Thymus (tissue), 11 donors: ENCODE measurements at regions not wholly inside any gene's neighbourhood (a gene's known extent, or its start where the extent isn't known, plus 50 kb on each side); places are given as distances from the start of the nearest gene placed in this dataset.

Experiments
- DNase-seq, 9 donors: peaks; one replicate each; pipeline ENCODE4 v3.0.0-alpha.2; 2013; ENCODE audit warnings: low spot score in 9 of 9, low read depth in 6 of 9, missing footprints in 1 of 9
- H3K27ac ChIP-seq, 2 donors: one replicate each; pipeline ENCODE4 v1.5.1; 2013; ENCODE audit warnings: control low read depth in 1 of 2, low read depth in 1 of 2, low read length in 1 of 2, mild to moderate bottlenecking in 1 of 2, moderate library complexity in 1 of 2
- H3K27me3 ChIP-seq, 2 donors: one replicate each; pipeline ENCODE4 v1.5.1; 2013; ENCODE audit warnings: low read length in 1 of 2; ENCODE audit not compliant: control insufficient read depth in 2 of 2, insufficient read depth in 1 of 2
- H3K36me3 ChIP-seq, 2 donors: one replicate each; pipeline ENCODE4 v1.5.1; 2013; ENCODE audit warnings: low read length in 1 of 2, mild to moderate bottlenecking in 1 of 2, moderate library complexity in 1 of 2; ENCODE audit not compliant: control insufficient read depth in 2 of 2, insufficient read depth in 2 of 2
- H3K4me1 ChIP-seq, 2 donors: one replicate each; pipeline ENCODE4 v1.5.1; 2013; ENCODE audit warnings: low read length in 2 of 2; ENCODE audit not compliant: control insufficient read depth in 2 of 2, insufficient read depth in 2 of 2
- H3K4me3 ChIP-seq, 2 donors: one replicate each; pipeline ENCODE4 v1.5.1; 2013; ENCODE audit warnings: low read length in 2 of 2, control low read depth in 1 of 2, mild to moderate bottlenecking in 1 of 2
- H3K9me3 ChIP-seq, 2 donors: one replicate each; pipeline ENCODE4 v1.5.1; 2013; ENCODE audit warnings: low read length in 1 of 2, mild to moderate bottlenecking in 1 of 2; ENCODE audit not compliant: control insufficient read depth in 2 of 2, insufficient read depth in 1 of 2
- WGBS: extraction: QIAGEN DNeasy Blood & Tissue Kit; methylation state at CpG from one replicate; pipeline ENCODE4 v1.1.7; 2013; 5-methylcytosine and 5-hydroxymethylcytosine counted together
- donor health status: healthy.

DNA sequence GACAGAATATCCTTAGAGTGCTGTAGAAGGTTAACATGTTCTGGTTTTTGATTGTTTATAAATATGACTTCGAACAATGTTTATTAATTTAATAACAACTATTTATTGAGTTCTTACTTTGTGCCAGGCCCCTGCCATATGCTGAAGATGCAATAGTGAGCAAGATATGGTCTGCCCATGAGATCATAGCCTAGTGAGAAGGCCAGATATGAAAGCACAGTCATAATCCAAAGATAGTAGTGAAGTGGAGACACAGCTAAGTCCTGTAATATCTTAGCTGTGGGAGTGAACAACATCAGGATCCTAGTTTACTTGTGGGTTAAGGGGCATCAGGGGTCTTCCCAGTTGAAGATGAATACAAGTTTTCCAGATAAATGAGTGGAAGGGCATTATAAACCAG lies 189.4 kb upstream of the FBXO33 start:
- 93% methylated on average over 1 of the region's 1 CpG for WGBS
- no peak overlapping the region for H3K27ac ChIP-seq

DNA sequence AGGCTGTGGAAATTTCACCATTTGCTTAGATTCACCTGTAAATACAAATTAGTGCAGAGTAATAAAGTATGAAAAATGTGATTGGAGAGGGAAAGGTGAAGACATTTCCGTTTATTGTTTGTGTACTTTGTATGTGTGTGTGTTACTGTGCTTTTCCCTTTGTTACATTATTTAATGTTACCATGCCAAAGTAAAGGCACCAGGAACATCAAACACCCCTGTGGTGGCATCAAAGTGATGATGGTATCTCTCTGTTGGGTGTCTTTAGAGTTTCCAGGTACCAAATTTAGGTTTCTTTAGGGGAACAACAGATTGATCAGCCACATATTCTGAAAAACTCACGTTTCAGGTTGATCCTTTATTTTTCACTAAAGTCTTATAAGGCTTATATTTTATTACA lies 189.0 kb upstream of the FBXO33 start:
- DNase-seq, result no peak
- Histone ChIP-seq H3K27me3 (no peaks in the 10 kb centered on the region), H3K36me3 (no peaks in the 10 kb centered on the region), H3K27ac (no peak overlapping the region), H3K4me1 (no peaks in the 10 kb centered on the region), H3K4me3 (no peak overlapping the region), H3K9me3 (no peaks in the 10 kb centered on the region)
- 83% methylated on average over 2 of the region's 2 CpGs for WGBS

More for the DNA sequence above, 189.4 kb upstream of the FBXO33 start:
- Histone ChIP-seq H3K4me1 (no peaks in the 10 kb centered on the region), H3K27me3 (no peaks in the 10 kb centered on the region), H3K36me3 (no peaks in the 10 kb centered on the region), H3K4me3 (no peak overlapping the region), H3K9me3 (no peaks in the 10 kb centered on the region)
- no peak for DNase-seq

DNA sequence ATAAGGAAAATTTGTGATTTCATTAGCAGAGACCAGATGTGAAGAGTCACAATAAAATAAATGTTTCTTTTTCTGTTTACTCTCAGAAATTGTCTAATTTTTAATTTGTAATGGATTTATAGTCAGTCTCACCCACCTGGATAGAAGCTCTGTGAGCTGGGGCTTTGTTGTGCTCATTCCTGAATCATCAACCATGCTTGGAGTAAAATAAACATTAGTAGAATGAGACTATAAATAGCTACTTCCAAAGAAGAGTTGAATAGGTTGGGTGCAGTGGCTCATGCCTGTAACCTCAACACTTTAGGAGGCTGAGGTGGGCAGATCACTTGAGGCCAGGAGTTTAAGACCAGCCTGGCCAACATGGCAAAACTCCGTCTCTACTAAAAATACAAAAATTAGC lies 185.3 kb upstream of the FBXO33 start:
- 98% methylated on average over 1 of the region's 1 CpG for WGBS
- Histone ChIP-seq H3K27me3 (no peaks in the 10 kb centered on the region), H3K9me3 (no peaks in the 10 kb centered on the region), H3K4me3 (no peak overlapping the region), H3K36me3 (no peaks in the 10 kb centered on the region), H3K4me1 (no peaks in the 10 kb centered on the region), H3K27ac (no peak overlapping the region)
- no peak for DNase-seq

DNA sequence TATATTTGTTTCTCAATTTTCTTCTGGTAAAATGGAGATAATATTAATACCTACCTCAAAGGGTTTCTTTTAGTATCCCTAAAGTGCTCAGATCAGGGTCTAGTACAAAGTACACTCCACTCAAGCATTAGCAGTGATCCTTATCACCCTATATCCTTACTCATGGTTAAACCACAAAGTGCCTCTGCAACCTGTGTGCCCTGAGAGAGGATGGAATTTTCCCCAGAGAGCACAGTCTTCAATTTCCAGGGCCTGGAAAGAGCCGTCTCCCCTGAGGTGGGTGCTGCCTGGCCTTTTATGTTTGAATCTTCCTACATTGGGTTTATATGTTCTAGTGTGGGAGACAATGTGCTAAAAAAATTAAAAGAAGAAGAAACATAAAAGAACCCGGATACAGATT lies 183.1 kb upstream of the FBXO33 start:
- no peak for DNase-seq
- Histone ChIP-seq H3K27ac (no peak overlapping the region), H3K9me3 (no peaks in the 10 kb centered on the region), H3K4me1 (no peaks in the 10 kb centered on the region), H3K27me3 (no peaks in the 10 kb centered on the region), H3K4me3 (no peak overlapping the region), H3K36me3 (no peaks in the 10 kb centered on the region)
- 91% methylated on average over 2 of the region's 2 CpGs for WGBS

DNA sequence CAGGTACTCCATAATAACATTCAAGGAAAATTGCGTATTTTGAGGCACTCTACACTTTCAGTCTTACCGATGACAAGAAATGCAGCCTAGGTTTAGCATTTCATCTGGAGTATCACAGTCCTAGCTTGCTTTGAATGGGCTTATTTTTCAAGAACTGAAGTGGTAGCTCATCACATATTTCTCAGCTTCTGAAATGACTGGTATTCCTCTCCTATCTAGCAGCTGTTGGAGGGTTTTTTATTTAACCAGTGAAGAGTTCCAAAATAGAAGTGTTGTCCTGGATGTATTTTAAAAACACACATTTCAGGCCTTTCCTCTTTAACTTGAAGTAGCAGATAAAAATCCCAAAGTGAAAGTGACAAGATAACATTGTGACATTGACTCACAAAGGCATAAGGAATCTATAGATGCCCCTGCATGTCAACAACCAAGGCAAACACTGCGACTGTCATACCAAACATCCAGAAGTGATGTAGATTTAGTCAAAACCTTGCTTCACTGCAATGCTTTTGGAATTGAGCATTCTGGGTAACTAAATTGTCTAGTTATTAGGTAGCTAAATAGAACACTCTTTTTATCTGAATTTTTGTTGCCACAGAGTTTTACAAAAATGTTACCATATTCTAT lies 182.2 kb upstream of the FBXO33 start:
- DNase-seq, result no peak
- H3K27ac ChIP-seq, result no peak overlapping the region
- no peaks in the 10 kb centered on the region for H3K36me3 ChIP-seq
- H3K9me3 ChIP-seq, result no peaks in the 10 kb centered on the region
- 76% methylated on average over 3 of the region's 3 CpGs for WGBS
- no peaks in the 10 kb centered on the region for H3K4me1 ChIP-seq
- H3K27me3 ChIP-seq, result no peaks in the 10 kb centered on the region
- H3K4me3 ChIP-seq, result no peak overlapping the region

DNA sequence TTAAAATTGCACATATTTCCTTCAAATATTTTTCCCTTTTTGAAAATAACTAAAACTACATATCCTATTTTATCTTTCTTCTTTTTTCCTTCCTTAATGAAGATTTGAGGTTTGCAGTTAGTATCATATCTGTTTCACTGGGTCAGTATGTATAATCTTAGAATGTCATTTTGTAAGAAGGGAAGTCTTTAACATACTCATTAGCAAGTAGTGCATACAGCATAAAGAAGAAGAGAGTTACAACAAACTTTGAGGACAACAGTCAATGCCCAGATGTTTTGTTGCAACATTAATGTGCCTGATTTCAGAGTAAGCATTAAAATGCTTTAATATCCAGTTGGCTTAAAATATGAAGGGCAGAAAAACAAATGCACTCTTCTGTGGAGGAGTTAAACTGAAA lies 176.9 kb upstream of the FBXO33 start:
- no peaks in the 10 kb centered on the region for H3K9me3 ChIP-seq
- H3K27ac ChIP-seq, result no peak overlapping the region
- no peak for DNase-seq
- no peaks in the 10 kb centered on the region for H3K27me3 ChIP-seq
- no peaks in the 10 kb centered on the region for H3K4me1 ChIP-seq
- H3K36me3 ChIP-seq, result no peaks in the 10 kb centered on the region
- H3K4me3 ChIP-seq, result no peak overlapping the region

DNA sequence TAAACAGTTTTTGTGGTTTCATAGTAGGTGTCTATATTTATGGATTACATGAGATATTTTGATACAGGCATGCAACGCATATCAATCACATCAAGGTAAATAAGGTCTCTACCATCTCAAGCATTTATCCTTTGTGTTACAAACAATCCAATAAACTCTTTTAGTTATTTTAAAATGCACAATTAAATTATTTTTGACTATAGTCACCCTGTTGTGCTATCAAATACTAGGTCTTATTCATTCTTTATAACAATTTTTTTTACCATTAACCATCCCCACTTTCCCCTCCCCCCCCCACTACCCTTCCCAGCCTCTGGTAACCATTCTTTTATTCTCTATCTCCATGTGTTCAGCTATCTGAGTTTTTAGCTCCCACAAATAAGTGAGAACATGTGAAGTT lies 175.7 kb upstream of the FBXO33 start:
- WGBS, result 95% methylated on average over 1 of the region's 1 CpG
- H3K9me3 ChIP-seq, result no peaks in the 10 kb centered on the region
- no peak overlapping the region for H3K4me3 ChIP-seq
- H3K36me3 ChIP-seq, result no peaks in the 10 kb centered on the region
- no peaks in the 10 kb centered on the region for H3K27me3 ChIP-seq
- H3K4me1 ChIP-seq, result no peaks in the 10 kb centered on the region
- H3K27ac ChIP-seq, result no peak overlapping the region
- DNase-seq, result no peak

DNA sequence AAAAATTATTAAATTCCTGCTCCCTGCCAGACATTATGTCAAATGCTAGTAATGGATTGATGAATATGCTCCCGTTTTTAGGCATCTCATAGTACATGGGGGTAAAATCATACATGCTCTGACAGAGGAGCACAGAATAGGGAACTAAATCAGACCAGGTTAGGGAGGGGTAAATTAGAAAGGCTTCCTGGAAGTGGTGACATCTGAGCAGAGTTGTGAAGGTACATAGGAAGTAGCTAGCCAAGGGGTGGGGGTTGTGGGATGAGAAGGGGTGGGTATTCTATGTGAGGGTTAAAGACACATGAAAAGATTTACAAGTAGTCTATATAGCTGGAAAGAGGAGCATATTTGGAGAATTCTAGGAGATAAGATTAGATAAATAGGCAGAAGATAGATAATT lies 171.7 kb upstream of the FBXO33 start:
- no peaks in the 10 kb centered on the region for H3K4me1 ChIP-seq

DNA sequence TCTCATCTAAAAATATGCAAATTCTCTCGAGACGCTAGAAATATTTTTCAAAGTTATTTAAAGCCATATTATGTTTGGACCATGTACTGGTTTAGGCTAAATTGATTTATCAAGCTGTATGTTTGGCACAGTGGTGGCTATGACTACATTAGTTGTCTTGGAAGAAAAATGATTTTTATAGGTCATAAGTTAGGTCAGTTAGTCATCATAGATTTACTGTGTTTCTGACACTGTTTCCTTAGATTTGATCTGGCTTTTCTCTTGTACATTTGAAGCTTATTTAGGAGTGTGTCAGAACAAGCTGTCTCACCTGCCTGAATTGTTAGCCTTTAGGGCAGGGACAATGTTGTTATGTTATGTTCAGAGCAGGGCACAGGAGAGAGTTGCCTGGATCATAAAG lies 161.1 kb upstream of the FBXO33 start:
- H3K9me3 ChIP-seq, result no peaks in the 10 kb centered on the region
- no peak overlapping the region for H3K4me3 ChIP-seq
- H3K4me1 ChIP-seq, result no peaks in the 10 kb centered on the region
- no peaks in the 10 kb centered on the region for H3K36me3 ChIP-seq
- DNase-seq, result no peak
- WGBS, result 94% methylated on average over 2 of the region's 2 CpGs
- H3K27me3 ChIP-seq, result no peaks in the 10 kb centered on the region
- H3K27ac ChIP-seq, result no peak overlapping the region

More for the DNA sequence above, 171.7 kb upstream of the FBXO33 start:
- Histone ChIP-seq H3K4me3 (no peak overlapping the region), H3K9me3 (no peaks in the 10 kb centered on the region), H3K27me3 (no peaks in the 10 kb centered on the region), H3K36me3 (no peaks in the 10 kb centered on the region), H3K27ac (no peak overlapping the region)
- peak in 2 of 9 donors; percentile 9 to 18 for DNase-seq
- WGBS, result 90% methylated on average over 1 of the region's 1 CpG
